ENCODE measurements at regions not wholly inside any gene's neighbourhood (a gene's known extent, or its start where the extent isn't known, plus 50 kb on each side); places are given as distances from the start of the nearest gene placed in this dataset.

DNA sequence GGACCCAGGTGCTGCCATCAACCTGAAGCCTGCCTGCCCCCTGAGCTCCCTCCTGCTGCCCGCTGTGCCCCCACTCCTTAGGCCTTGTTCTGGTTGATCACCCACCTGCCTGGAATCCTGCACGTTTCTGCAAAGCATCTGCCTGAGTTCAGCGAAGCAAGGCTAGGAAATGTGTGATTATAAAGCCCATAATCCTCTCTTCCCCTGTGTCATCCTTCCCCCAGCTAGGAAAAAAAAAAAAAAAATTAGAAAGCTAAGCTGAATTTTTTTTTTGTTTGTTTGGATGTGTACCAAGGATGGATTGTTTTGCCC is 93.2 kb downstream of the FOXA2 start:
- Histone ChIP-seq H3K36me3 (ENCODE audit: low read depth, low read length) (no peaks in the 10 kb centered on the region), H3K9me3 (ENCODE audit: low read length) (no peaks in the 10 kb centered on the region), H3K4me1 (ENCODE audit: insufficient read depth, low read length) (peaks cover 11% of the 10 kb centered on the region), H3K79me2 (ENCODE audit: low read length) (no peaks in the 10 kb centered on the region), H3K9me2 (replicated peaks; ENCODE audit: low read length) (no peaks in the 10 kb centered on the region), H3K4me3 (ENCODE audit: low read length) (no peak overlapping the region), H3K27me3 (ENCODE audit: low read length) (no peaks in the 10 kb centered on the region), H3F3A (ENCODE audit: low read length, unreplicated experiment) (no peaks in the 10 kb centered on the region), H3K9ac (ENCODE audit: low read length) (no peak overlapping the region), H4K20me1 (ENCODE audit: low read length) (no peaks in the 10 kb centered on the region), H3K27ac (ENCODE audit: low read length) (no peak overlapping the region), H2AFZ (ENCODE audit: low read length) (no peak overlapping the region), H3K4me2 (ENCODE audit: low read length) (no peak overlapping the region)
- intact Hi-C loops (cut with micrococcal nuclease) = loop anchor here (5.0 kb wide), 1 partner anchor 104 kb away; no protein-coding TSS in a partner anchor
- no peak for ATAC-seq
- ChIA-PET POLR2A (ENCODE audit: unreplicated experiment) (interaction anchor here (0.6 kb wide), 1 partner anchor 94 kb away, joined by 4 read pairs; no protein-coding TSS in a partner anchor), CTCF (interaction anchor here (0.6 kb wide), 1 partner anchor 83 kb away, joined by 3 read pairs; no protein-coding TSS in a partner anchor)
- DNase-seq = no peak
- TF ChIP-seq EZH2phosphoT487 (IDR thresholded peaks at IDR 0.05; ENCODE audit: borderline replicate concordance, low read length) (no peak), EZH2 (IDR thresholded peaks at IDR 0.05; ENCODE audit: low read length, unreplicated experiment) (no peak), CTCF (conservative IDR thresholded peaks at IDR 0.05; ENCODE audit: low read depth, low read length) (no peak)
- BruUV-seq (replicated peaks) = no TSS peak

GRCh38 chr20:22490287-22491193 is 93.8 kb downstream of the FOXA2 start:
- ATAC-seq (peak; percentile 89), DNase-seq (peak; percentile 61)
- Histone ChIP-seq H3K9me3 (ENCODE audit: low read length) (no peaks in the 10 kb centered on the region), H3K79me2 (ENCODE audit: low read length) (no peaks in the 10 kb centered on the region), H3K36me3 (ENCODE audit: low read depth, low read length) (no peaks in the 10 kb centered on the region), H4K20me1 (ENCODE audit: low read length) (no peaks in the 10 kb centered on the region), H3K4me2 (ENCODE audit: low read length) (peak overlapping the region; percentile 6; the same call in 1 of the 2 replicates), H3K27ac (ENCODE audit: low read length) (no peak overlapping the region), H3K9me2 (replicated peaks; ENCODE audit: low read length) (no peaks in the 10 kb centered on the region), H3K9ac (ENCODE audit: low read length) (no peak overlapping the region), H3K4me3 (ENCODE audit: low read length) (no peak overlapping the region), H2AFZ (ENCODE audit: low read length) (peak overlapping the region; percentile 39; the same call in 1 of the 2 replicates), H3F3A (ENCODE audit: low read length, unreplicated experiment) (no peaks in the 10 kb centered on the region), H3K27me3 (ENCODE audit: low read length) (no peaks in the 10 kb centered on the region), H3K4me1 (ENCODE audit: insufficient read depth, low read length) (peaks cover 10% of the 10 kb centered on the region; the same call in 1 of the 2 replicates)
- TF ChIP-seq EZH2 (IDR thresholded peaks at IDR 0.05; ENCODE audit: low read length, unreplicated experiment) = no peak
- TF ChIP-seq EZH2phosphoT487 (IDR thresholded peaks at IDR 0.05; ENCODE audit: borderline replicate concordance, low read length) = no peak
- peak; percentile 71 for TF ChIP-seq CTCF (conservative IDR thresholded peaks at IDR 0.05; ENCODE audit: low read depth, low read length)
- CTCF ChIA-PET = interaction anchor here (0.6 kb wide), 1 partner anchor 83 kb away, joined by 3 read pairs; no protein-coding TSS in a partner anchor
- POLR2A ChIA-PET (ENCODE audit: unreplicated experiment) = interaction anchor here (0.6 kb wide), 1 partner anchor 94 kb away, joined by 4 read pairs; no protein-coding TSS in a partner anchor
- intact Hi-C loops (cut with micrococcal nuclease) = loop anchor here (1.0 to 5.0 kb wide), 4 partner anchors 22 to 194 kb away; no protein-coding TSS in a partner anchor
- no TSS peak for BruUV-seq (replicated peaks)

All from PC-3 (cell line).